Right ventricle myocardium inferior (tissue), 1 donor: ENCODE measurements at regions not wholly inside any gene's neighbourhood (a gene's known extent, or its start where the extent isn't known, plus 50 kb on each side); places are given as distances from the start of the nearest gene placed in this dataset.

Experiments
- ATAC-seq: fragments of 200-7000 bp; cut with Tn5 transposase; one replicate; pipeline ENCODE4 v1.9.1; 2020; ENCODE audit warnings: mild to moderate bottlenecking, moderate library complexity
- DNase-seq: peaks from one replicate; pipeline ENCODE4 v3.0.0; 2021; ENCODE audit errors: missing footprints
- intact Hi-C: fragments of 100-400 bp; cut with DNase I; formaldehyde crosslinking; loops from one replicate; pipeline ENCODE4 v1.11.0; 2022
- donor health status: DM: no; HTN: yes; CAD: no; lungs with severe emphysema.

DNA sequence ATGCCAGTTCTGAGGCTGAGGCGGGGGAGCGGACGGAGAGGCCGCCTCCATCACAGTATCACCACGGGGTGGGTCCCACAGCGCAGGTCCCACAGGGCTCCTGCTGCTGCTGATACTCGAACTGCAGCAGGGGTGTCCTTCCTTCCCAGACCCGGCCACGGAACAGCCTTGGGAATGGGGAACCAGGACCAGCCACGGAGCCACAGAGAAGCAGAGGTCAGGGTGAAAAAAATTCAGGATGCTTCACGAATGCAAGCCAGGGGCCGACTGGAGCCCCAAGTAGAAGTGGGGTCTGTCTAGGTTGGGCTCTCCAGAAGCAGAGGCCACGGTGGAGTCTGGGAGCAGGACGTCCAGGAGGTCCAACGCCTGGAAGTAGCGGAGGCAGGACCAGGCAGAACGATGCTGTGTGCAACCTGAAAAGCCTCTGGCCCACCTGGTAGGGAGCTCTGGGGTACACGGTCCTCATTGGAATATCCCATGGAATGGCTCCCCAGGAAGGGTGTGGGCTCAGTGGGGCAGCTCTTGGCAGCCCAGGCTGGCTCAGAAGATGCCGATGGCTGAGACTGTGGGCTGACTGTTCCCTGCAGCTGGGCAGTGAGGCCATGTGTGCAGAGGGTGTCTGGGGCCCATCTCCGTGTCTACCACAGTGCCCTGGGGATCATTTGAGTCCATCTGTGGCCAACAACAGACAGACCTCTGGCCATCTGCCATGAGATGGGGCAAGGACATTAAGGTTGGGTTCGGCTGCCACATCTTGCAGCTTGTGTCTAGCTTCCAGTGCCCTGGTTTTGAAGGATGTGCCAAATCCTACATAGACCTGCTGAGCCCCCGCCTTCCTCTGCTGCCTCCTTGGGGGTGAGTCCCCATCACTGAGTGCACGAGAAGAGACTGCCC, 66.9 kb upstream of the FCN1 start:
- no peak for ATAC-seq
- intact Hi-C loops = loop anchor here (5.0 kb wide), 1 partner anchor 537 kb away; no protein-coding TSS in a partner anchor
- no peak for DNase-seq

DNA sequence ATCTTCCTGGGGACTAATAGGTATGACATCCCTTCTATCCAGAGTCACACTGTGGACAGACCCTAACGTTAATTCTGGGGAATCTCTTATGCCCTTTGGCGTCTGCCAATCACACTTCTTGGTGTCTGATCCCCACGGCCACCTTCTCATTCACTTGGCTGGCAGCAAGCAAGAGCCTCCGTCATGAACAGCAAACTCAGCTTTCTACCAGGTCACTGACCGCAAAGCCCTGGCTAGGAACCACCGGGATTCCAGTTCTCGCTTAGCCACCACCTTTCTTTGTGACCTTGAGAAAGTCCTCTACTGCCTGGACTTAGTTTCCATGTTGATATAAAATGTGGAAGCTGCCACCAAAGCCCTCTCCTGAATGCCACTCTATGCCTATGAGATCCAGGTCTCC, 67.7 kb upstream of the FCN1 start:
- DNase-seq (no peak), ATAC-seq (no peak)
- intact Hi-C loops = no loop called here

DNA sequence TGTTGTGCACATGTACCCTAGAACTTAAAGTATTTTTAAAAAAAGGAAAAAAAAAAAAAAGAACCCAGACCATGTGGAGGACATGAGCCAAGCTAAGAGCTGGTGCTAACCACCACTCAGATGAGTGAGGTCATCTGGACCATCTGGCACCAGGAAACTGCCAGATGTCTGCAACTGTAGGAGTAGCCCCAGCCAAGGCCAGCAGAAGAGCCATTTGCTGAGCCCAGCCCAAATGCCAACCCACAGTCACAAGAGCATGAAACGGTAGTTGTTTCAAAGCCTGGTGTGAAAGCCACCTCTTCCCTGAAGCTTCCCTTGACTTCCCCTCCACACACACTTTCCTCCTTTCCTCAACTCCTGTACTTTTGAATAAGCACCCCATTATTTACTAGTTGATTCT, 69.2 kb upstream of the FCN1 start:
- no peak for DNase-seq
- intact Hi-C loops = no loop called here
- ATAC-seq = no peak

DNA sequence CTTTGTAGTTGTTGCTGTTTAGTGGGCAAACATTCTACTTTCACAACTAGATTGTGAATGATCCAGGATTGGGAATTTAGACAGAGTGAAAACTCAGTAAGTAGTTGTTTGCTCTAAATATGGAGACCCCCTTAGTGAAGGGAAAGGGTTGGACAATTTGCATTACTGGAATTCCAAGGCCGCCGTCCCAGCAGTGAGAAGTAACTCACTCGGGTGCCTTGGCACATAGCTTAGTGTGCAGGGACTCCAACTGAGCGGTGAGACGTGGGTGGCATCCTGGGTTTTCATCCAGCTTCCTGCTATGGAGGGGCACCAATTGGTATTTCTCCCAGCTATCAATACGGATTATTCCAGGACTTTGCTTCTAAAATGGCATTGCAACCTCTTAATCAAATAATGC, 69.7 kb upstream of the FCN1 start:
- no peak for ATAC-seq
- intact Hi-C loops = no loop called here
- DNase-seq = no peak

DNA sequence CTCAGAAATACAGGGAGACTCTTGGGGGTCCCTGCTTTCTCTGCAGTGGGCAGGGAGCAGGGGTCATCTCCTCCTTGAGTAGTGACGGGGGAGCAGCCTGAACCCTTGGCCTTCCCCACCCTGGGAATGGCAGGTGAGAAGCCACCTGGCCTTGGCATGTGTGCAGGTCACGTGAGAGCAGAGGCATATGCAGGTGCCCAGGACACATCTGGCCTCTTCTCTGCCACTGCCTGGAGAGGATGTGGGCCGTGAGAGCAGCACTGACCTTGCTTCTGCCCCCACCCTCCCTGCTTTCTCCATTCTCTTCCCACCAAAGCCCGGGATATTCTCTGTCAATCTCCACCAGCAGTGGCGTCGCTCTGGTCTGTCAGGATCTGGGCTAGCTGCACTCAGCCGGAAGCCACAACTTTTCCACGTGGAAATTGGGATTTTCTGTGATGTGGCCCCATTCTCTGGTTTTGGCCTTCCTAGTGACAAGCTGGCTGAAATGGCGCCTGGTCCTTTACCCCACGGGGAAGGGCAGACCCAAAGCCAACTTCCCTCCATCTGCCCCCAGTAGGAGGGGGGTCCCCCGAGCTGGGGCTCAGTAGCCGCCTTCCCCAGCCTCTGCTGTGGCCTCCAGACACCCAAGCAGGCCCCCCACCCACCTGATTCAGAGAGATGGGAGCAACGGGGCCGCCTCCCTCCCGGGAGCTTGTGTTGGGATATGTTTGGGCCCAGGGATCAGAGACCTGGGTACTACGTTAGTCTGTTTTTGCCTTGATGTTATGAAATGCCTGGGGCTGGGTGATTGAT, 70.4 kb upstream of the FCN1 start:
- ATAC-seq (no peak), DNase-seq (no peak)
- intact Hi-C loops = no loop called here

DNA sequence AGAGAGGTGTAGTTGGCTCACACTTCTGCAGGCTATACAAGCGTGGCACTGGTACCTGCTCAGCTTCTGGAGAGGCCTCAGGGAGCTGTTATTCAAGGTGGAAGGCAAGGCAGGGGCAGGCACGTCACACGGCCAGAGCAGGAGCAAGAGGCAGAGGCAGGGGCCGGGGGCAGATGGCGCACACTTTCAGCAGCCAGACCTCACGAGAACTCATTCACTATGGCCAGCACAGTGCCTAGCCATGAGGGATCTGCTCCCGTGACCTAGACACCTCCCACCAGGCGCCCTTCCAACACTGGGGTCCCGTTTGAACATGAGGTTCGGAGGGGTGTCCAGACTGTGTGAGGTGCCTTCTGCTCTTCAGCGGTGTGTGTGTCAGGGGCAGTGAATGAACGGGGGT, 71.0 kb upstream of the FCN1 start:
- DNase-seq = no peak
- intact Hi-C loops = no loop called here
- no peak for ATAC-seq

DNA sequence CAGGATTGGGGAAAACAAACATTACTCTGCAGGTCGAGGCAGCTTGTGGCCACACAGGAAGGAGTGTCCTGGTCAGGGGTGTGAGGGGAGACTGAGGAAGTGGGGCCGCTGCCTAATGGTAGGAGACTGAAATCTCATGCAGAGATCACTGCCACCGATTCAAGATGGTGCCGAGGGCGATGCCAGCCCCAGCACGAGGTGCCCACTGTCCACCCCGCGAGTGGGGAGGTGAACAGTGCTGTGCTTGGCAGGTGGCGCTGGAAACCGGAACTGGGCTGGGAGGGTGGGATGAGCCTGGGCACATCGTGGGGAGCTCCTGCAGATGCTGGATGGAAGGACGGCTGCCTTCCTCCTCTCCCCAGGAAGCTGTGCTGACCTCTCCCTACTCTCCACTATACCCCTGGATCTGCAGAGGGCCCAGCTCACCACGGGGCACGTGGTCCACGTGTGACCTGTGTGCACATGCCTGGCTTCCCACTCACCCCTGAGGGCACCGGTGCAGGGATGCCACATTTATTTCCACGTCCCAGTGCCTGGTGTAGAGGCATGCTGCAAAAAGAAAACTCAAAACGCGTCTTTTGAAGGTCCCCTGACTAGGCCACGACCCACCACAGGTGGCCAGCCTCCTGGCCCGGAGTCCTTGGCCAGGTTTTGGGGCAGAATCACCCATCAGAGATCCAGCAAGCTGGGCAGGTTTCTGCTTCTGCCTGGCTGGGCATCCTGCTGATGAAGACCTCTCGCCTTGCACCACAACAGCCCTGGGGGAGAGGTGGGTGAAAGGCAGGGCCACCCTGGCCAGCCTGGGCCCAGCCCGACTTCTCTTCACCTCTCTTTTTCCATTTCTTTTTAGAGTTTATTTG, 71.7 kb upstream of the FCN1 start:
- intact Hi-C loops = no loop called here
- no peak for ATAC-seq

DNA sequence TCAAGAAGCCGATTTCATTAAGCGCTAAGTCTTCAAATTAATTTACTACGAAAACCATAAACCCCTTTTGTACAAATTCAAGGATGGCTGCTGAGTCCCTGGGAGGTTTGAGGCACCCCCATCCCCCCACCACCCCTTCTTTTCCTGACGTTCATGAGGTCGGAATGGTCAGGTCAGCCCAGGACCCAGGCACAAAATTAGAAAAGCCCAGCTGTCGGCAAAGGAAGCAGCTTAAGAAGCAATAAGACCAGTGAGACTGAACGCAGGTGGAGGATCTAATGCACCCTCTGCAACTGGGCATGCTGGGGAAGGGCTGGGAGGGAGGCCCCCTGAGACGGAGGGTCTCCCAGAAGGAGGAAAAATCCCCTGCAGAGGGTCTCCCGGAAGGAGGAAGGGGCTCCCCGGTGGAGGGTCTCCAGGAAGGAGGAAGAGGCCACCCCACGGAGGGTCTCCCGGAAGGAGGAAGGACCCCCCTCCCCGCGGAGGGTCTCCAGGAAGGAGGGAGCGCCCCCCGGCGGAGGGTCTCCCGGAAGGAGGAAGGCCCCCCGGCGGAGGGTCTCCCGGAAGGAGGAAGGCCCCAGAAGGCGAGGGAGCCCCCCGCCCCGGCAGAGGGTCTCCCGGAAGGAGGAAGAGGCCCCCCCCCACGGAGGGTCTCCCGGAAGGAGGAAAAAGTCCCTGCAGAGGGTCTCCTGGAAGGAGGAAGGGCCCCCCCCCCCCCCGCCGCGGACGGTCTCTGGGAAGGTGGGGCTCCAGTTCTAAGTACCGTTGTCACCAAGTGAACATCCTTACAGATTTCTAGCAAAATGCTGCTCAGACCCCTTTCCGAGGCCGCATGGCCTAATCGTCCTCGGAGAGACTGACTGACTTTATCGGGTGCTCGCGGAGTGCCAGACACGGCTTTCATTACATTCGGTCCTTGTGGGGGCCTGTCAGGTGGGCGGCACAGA, 74.4 kb upstream of the FCN1 start:
- DNase-seq = no peak
- intact Hi-C loops = no loop called here

More for the DNA sequence above, 71.7 kb upstream of the FCN1 start:
- no peak for DNase-seq

DNA sequence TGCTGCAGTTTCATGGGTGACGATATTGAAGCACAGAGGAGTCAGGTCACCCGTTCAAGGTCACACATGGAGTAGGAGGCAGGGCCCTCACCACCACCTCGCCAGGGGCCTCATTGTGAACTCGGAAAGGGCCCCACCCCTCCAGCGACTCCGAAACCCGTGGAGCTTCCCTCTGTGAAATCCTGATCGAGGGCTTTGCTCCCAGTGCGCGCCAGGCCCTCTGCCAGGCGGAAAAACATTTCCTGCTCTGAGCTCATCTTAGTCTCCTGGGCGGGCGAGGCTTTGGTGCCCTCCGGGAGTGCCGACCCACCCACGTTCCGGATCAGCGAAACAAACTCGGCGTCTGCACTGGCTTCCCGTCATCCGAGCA, 75.0 kb upstream of the FCN1 start:
- DNase-seq (no peak), ATAC-seq (no peak)

More for the DNA sequence above, 74.4 kb upstream of the FCN1 start:
- ATAC-seq = no peak

DNA sequence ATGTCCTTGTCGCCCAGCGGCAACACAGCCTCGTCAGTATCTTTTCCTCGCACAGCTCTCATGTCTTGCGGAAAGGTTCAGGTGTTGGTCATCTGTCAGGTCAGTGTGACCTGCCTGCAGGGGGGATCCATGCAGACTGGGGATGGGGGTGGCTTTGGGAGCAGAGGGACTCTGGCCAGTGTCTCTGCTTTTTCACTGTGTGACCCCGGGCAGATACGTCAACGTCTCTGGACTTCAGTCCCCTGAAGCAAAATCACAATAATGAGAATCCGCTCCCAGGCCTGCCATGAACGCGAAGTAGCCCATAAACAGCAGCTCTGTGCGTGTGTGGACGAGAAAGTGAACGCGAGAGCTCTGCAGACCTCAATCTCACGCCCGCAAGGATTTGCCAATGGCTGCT, 75.7 kb upstream of the FCN1 start:
- ATAC-seq (no peak), DNase-seq (no peak)
- intact Hi-C loops = no loop called here

More for the DNA sequence above, 75.0 kb upstream of the FCN1 start:
- intact Hi-C loops = no loop called here

DNA sequence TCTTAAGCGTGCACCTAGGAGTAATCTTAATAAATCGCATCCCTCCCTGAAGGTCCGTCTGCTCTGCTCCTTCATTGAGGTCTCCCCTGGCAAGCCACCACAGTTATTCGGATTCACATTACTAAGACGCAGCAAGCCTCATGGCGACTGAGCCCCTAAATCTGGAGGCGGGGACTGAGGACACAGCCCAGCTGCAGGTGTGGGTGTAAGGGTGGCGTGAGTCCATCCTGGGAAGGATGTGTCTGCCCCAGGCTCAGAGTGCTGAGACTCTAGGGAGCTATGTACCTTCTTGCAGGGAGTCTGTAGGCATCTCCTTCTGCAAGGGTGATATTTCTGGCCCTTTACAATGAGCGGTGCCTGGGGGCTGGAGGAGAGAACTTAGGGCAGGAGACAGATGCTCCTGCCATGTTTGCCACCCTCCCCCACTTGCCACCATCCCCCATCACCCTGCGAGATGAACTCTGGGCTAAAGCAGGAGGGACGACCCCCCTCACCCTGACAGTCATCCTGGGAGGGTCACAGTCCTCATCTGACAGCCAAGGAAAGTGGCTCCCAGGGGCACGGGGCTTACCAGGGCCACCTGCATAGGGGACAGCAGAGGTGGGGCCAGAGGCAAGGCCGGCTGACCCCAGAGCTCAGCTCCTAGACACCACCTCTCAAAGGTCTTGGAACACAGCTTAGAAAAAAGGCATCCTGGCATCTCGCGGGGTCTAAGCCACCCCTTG, 76.4 kb upstream of the FCN1 start:
- intact Hi-C loops = no loop called here
- ATAC-seq (no peak), DNase-seq (no peak)

DNA sequence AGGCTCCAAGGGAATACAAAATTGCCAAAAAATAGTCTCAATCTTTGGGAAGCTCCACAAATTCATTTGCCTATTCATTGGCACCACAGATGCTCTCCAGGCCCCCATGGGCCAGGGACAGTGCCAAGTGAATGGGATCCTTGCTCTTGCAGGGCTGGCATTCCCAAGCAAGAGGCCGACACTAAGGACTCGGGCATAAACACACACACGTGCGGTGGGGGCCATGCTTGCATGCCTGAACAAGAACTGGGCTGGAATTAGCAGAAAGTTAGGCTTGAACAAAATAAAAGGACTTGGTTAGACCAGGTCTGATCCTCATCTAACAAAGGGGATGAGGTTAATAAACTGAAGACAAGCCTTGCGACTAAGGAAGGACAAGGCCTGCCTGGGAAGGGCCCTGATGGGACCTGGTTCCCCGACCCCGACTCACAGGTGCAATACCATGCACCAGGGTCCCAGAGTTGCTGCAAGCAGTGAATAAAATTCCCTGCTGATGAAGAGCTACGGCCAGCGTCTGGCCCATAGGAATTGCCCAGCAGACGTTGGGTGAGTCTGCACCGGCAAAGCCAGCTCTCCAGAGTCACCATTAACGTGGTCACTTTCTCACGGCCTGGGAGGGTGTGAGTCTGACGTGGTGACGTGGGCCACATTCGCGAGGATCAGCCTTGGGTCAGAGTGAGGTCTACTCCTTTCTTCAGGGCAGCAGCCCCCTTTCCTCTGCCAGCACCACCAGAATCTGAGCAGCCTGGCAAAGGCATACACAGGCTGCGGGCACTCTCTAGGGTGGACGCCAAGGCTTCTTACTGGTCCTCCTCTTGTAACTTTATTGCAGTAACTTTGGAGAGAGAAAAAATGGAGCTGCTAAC, 77.4 kb upstream of the FCN1 start:
- intact Hi-C loops = no loop called here
- no peak for ATAC-seq
- no peak for DNase-seq

DNA sequence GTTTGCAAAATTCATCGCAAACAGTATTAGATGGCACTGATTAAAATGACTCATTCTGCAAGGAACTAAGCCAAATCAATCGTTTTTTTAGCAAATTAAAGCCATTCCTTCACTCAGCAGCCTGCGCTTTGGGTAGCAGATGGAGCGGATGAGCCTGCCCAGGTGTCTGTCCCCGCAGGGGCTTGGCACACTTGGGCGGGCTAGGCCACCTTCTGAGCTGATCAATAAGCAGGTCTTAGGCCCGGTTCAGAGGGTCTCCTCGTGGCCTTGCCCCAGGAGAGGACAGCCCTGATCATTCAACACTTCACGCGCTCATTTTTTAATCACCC, 78.0 kb upstream of the FCN1 start:
- DNase-seq (peak; percentile 52), ATAC-seq (no peak)
- intact Hi-C loops = no loop called here

DNA sequence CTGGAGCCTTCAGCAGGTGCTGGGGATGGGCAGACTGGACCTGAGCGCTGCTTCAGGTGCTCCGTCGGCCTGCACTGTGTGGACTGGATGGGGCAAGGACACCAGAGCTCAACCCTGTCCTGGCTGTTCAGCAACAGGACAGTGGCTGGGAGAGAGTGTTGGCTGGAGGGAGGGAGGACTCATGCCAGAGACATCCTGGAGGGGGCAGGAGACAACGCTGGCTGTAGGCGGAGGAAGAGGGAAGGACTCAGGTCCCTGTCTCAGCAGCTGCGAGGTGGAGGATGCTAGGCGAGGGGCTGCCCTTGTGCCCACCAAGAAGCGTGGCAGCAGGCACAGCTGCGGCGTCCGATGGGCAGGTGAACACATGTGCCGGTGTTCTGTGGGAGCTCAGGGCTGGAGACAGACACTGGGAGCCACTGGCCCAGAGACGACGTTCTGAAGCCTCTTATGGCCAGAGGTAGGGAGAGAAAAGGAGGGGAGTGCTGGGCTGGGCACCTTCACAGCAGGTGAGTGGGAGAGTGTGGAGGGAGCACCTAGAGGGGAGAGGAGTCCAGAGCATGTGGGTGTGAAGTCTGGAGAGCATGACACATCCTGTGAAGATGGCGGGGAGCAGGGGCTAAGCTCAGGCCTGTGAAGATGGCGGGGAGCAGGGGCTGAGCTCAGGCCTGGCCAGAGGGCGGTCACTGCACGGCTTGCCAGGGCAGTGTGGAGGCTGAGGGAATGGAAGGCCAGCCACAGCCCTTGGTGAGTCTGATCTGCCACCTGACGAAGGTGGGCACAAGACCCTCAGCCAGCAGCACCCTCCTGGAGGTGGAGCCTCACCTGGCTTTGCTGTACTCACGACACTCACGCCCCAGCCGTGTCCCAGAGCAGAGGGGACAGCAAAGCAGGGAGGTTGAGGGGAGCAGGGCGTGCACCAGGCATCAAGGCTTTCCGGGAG, 79.1 kb upstream of the FCN1 start:
- ATAC-seq (no peak), DNase-seq (peak; percentile 51)
- intact Hi-C loops = no loop called here

DNA sequence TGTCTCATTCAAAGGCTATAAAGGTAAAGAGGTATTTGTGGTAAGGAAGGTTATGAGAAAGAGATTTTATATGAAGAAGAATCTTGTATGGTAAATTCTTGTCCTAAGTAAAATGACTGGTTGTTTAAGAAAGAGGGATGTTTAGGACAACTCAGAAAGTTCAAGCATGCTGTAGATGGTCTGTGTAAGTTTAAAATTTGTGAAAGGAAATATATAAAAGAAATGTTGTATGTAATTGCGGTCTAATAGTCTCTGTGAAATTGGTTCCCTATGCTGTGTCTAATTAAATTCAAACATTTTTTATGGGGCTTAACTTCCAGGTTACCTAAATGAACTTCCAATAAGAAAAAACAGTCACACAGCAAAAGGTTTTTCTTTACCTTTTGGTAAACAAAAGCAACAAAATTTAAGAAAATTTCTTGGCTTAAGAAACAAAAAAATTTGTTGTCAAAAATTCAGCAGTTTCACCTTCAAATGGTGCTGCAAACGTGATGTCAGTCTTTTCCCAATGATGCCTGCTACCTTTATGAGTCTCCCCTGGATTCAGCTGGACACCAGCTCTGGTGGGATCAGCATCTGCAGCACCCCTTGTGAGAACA, 83.0 kb upstream of the FCN1 start:
- no peak for DNase-seq
- intact Hi-C loops = no loop called here
- ATAC-seq = no peak
